ENCODE measurements at regions not wholly inside any gene's neighbourhood (a gene's known extent, or its start where the extent isn't known, plus 50 kb on each side); places are given as distances from the start of the nearest gene placed in this dataset.

DNA sequence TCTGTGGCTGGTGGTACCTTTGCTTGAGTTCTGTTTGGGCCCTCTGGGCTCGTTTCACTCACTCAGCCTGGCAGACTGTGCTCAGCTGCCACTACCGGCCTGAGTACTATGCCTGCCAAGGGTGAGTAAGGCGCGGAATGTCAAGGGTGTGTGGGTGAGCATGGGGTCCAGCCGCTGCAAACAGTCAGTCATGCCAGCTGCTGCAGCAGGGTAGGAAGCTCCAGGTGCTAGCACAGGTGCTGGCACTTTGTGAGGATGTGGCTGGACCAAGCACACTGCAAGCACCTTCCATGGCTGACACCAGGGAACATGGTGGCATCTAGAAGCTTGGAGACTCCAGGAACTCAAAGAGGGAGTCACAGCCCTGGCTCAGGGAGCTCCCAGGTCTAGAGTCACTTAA lies 368.6 kb upstream of the ACO1 start:
- intact Hi-C loops (cut with micrococcal nuclease) (no loop called here), in situ Hi-C loops (cut with MboI) (no loop called here)
- no peak overlapping the region for H3K27ac ChIP-seq (ENCODE audit: extremely low read depth, low read depth, low read length)
- no peaks in the 10 kb centered on the region for H3K9me1 ChIP-seq (ENCODE audit: control insufficient read depth, insufficient read depth, low read length)
- H2AFZ ChIP-seq (ENCODE audit: low read depth, low read length), result no peak overlapping the region
- no peaks in the 10 kb centered on the region for H4K20me1 ChIP-seq (replicated peaks; ENCODE audit: control insufficient read depth, insufficient read depth, low read length)
- POLR2A ChIA-PET, result no interaction called here
- no peak overlapping the region for H3K9ac ChIP-seq (ENCODE audit: insufficient read depth in 1 of 2, low read depth in 2 of 2, low read length in 2 of 2)
- no peak for FAIRE-seq
- CTCF ChIA-PET (ENCODE audit: low intra/inter-chr PET ratio), result no interaction called here
- H3K36me3 ChIP-seq (ENCODE audit: control insufficient read depth, insufficient read depth, low read length), result no peaks in the 10 kb centered on the region
- H3K4me3 ChIP-seq, result no peak overlapping the region
- H3K4me1 ChIP-seq (replicated peaks in 1 of 2; ENCODE audit: control insufficient read depth in 2 of 2, insufficient read depth in 2 of 2, low read length in 2 of 2), result no peaks in the 10 kb centered on the region
- H3K79me2 ChIP-seq (ENCODE audit: control insufficient read depth, insufficient read depth, low read length), result no peaks in the 10 kb centered on the region
- 70% methylated on average over 2 of the region's 5 CpGs for WGBS (ENCODE audit: insufficient coverage, low coverage, missing lambda C conversion rate)
- no peaks in the 10 kb centered on the region for H3K9me3 ChIP-seq (replicated peaks; ENCODE audit: control insufficient read depth, insufficient read depth, low read depth, low read length)
- no TSS peak for BruUV-seq (replicated peaks)
- H3K27me3 ChIP-seq (ENCODE audit: control insufficient read depth in 2 of 2, insufficient read depth in 2 of 2, low read length in 2 of 2), result no peaks in the 10 kb centered on the region
- DNase-seq (ENCODE audit: extremely low read depth in 1 of 4, low spot score in 3 of 4), result no peak
- H3K4me2 ChIP-seq (ENCODE audit: insufficient read depth, low read length), result no peak overlapping the region
- ATAC-seq, result no peak
- TF ChIP-seq, protein P1, sequence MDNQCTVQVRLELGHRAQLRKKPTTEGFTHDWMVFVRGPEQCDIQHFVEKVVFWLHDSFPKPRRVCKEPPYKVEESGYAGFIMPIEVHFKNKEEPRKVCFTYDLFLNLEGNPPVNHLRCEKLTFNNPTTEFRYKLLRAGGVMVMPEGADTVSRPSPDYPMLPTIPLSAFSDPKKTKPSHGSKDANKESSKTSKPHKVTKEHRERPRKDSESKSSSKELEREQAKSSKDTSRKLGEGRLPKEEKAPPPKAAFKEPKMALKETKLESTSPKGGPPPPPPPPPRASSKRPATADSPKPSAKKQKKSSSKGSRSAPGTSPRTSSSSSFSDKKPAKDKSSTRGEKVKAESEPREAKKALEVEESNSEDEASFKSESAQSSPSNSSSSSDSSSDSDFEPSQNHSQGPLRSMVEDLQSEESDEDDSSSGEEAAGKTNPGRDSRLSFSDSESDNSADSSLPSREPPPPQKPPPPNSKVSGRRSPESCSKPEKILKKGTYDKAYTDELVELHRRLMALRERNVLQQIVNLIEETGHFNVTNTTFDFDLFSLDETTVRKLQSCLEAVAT (IDR thresholded peaks at IDR 0.05), result no peak
- TF ChIP-seq KHSRP (IDR thresholded peaks at IDR 0.05) (no peak), ILF3 (IDR thresholded peaks at IDR 0.05; ENCODE audit: borderline replicate concordance) (no peak), ZBTB7A (IDR thresholded peaks at IDR 0.05; ENCODE audit: borderline replicate concordance, control insufficient read depth, low read depth, low read length) (no peak), EHMT2 (IDR thresholded peaks at IDR 0.05) (no peak), SNIP1 (IDR thresholded peaks at IDR 0.05; ENCODE audit: low read depth) (no peak), ZNF551 (CRISPR knock-in tag; IDR thresholded peaks at IDR 0.05) (no peak), ZKSCAN1 (IDR thresholded peaks at IDR 0.05; ENCODE audit: low read depth, low read length) (no peak), POLR2AphosphoS2 (IDR thresholded peaks at IDR 0.05; ENCODE audit: low read length) (no peak)
- TF ChIP-seq, protein P2, sequence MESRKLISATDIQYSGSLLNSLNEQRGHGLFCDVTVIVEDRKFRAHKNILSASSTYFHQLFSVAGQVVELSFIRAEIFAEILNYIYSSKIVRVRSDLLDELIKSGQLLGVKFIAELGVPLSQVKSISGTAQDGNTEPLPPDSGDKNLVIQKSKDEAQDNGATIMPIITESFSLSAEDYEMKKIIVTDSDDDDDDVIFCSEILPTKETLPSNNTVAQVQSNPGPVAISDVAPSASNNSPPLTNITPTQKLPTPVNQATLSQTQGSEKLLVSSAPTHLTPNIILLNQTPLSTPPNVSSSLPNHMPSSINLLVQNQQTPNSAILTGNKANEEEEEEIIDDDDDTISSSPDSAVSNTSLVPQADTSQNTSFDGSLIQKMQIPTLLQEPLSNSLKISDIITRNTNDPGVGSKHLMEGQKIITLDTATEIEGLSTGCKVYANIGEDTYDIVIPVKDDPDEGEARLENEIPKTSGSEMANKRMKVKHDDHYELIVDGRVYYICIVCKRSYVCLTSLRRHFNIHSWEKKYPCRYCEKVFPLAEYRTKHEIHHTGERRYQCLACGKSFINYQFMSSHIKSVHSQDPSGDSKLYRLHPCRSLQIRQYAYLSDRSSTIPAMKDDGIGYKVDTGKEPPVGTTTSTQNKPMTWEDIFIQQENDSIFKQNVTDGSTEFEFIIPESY (CRISPR knock-in tag; IDR thresholded peaks at IDR 0.05), result no peak
- TF ChIP-seq, protein P3, sequence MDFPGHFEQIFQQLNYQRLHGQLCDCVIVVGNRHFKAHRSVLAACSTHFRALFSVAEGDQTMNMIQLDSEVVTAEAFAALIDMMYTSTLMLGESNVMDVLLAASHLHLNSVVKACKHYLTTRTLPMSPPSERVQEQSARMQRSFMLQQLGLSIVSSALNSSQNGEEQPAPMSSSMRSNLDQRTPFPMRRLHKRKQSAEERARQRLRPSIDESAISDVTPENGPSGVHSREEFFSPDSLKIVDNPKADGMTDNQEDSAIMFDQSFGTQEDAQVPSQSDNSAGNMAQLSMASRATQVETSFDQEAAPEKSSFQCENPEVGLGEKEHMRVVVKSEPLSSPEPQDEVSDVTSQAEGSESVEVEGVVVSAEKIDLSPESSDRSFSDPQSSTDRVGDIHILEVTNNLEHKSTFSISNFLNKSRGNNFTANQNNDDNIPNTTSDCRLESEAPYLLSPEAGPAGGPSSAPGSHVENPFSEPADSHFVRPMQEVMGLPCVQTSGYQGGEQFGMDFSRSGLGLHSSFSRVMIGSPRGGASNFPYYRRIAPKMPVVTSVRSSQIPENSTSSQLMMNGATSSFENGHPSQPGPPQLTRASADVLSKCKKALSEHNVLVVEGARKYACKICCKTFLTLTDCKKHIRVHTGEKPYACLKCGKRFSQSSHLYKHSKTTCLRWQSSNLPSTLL (IDR thresholded peaks at IDR 0.05), result no peak
- TF ChIP-seq, protein P4, sequence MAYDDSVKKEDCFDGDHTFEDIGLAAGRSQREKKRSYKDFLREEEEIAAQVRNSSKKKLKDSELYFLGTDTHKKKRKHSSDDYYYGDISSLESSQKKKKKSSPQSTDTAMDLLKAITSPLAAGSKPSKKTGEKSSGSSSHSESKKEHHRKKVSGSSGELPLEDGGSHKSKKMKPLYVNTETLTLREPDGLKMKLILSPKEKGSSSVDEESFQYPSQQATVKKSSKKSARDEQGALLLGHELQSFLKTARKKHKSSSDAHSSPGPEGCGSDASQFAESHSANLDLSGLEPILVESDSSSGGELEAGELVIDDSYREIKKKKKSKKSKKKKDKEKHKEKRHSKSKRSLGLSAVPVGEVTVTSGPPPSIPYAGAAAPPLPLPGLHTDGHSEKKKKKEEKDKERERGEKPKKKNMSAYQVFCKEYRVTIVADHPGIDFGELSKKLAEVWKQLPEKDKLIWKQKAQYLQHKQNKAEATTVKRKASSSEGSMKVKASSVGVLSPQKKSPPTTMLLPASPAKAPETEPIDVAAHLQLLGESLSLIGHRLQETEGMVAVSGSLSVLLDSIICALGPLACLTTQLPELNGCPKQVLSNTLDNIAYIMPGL (CRISPR knock-in tag; IDR thresholded peaks at IDR 0.05), result no peak
- TF ChIP-seq, protein P5, sequence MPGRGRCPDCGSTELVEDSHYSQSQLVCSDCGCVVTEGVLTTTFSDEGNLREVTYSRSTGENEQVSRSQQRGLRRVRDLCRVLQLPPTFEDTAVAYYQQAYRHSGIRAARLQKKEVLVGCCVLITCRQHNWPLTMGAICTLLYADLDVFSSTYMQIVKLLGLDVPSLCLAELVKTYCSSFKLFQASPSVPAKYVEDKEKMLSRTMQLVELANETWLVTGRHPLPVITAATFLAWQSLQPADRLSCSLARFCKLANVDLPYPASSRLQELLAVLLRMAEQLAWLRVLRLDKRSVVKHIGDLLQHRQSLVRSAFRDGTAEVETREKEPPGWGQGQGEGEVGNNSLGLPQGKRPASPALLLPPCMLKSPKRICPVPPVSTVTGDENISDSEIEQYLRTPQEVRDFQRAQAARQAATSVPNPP (IDR thresholded peaks at IDR 0.05; ENCODE audit: borderline replicate concordance, insufficient read depth, insufficient read length), result no peak

Measured in K562 (cell line).